Body of pancreas (tissue), 4 donors: ENCODE measurements at regions not wholly inside any gene's neighbourhood (a gene's known extent, or its start where the extent isn't known, plus 50 kb on each side); places are given as distances from the start of the nearest gene placed in this dataset.

Experiments used
- POLR2A ChIP-seq, 3 donors: fragments of 450-650 bp; IDR thresholded peaks; one replicate each; pipeline ENCODE4 v1.6.1; 2016; ENCODE audit warnings: antibody characterized with exemption in 3 of 3, mild to moderate bottlenecking in 2 of 3
- TF ChIP-seq, protein P1 (sequence below), 7 experiments: fragments of 450-650 bp in 4 of 7; fragments of 200-600 bp in 3 of 7; sonication (generic) in 3 of 7; IDR thresholded peaks; one replicate each; pipeline ENCODE4 v1.5.1; 2016 to 2019; ENCODE audit warnings: antibody characterized with exemption in 7 of 7

GRCh38 chr13:40193286-40194223 lies 472.9 kb downstream of the FOXO1 start:
- no peak for TF ChIP-seq POLR2A (IDR thresholded peaks at IDR 0.05)
- TF ChIP-seq, protein P1, sequence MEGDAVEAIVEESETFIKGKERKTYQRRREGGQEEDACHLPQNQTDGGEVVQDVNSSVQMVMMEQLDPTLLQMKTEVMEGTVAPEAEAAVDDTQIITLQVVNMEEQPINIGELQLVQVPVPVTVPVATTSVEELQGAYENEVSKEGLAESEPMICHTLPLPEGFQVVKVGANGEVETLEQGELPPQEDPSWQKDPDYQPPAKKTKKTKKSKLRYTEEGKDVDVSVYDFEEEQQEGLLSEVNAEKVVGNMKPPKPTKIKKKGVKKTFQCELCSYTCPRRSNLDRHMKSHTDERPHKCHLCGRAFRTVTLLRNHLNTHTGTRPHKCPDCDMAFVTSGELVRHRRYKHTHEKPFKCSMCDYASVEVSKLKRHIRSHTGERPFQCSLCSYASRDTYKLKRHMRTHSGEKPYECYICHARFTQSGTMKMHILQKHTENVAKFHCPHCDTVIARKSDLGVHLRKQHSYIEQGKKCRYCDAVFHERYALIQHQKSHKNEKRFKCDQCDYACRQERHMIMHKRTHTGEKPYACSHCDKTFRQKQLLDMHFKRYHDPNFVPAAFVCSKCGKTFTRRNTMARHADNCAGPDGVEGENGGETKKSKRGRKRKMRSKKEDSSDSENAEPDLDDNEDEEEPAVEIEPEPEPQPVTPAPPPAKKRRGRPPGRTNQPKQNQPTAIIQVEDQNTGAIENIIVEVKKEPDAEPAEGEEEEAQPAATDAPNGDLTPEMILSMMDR (IDR thresholded peaks at IDR 0.05), result no peak
